ENCODE measurements at regions not wholly inside any gene's neighbourhood (a gene's known extent, or its start where the extent isn't known, plus 50 kb on each side); places are given as distances from the start of the nearest gene placed in this dataset.

- no peak overlapping the region for H3K27ac ChIP-seq
- no peak overlapping the region for H3K4me2 ChIP-seq
- TF ChIP-seq CTCF (IDR thresholded peaks at IDR 0.05) = no peak
- no peak for TF ChIP-seq EZH2phosphoT487 (IDR thresholded peaks at IDR 0.05)
- no peak for TF ChIP-seq EZH2 (IDR thresholded peaks at IDR 0.05)
- peaks cover 3% of the 10 kb centered on the region for H3K4me1 ChIP-seq
- H4K20me1 ChIP-seq (ENCODE audit: low read depth) = no peaks in the 10 kb centered on the region
- H3K4me3 ChIP-seq = no peak overlapping the region
- no peak overlapping the region for H3K27ac Mint-ChIP-seq
- H3K4me1 Mint-ChIP-seq = no peaks in the 10 kb centered on the region
- H3K9me3 ChIP-seq (ENCODE audit: low read depth) = no peaks in the 10 kb centered on the region
- no peaks in the 10 kb centered on the region for H3K79me2 ChIP-seq (ENCODE audit: low read depth)
- no peak overlapping the region for H3K4me3 Mint-ChIP-seq
- no peak overlapping the region for H3K9ac ChIP-seq
- H3K27me3 Mint-ChIP-seq (ENCODE audit: insufficient read depth, low read depth) = peaks cover 2% of the 10 kb centered on the region
- no peaks in the 10 kb centered on the region for H3K36me3 Mint-ChIP-seq
- H3F3A ChIP-seq (ENCODE audit: low read depth) = no peaks in the 10 kb centered on the region
- peak overlapping the region; percentile 81 for H2AFZ ChIP-seq (replicated peaks)
- H3K27me3 ChIP-seq = no peaks in the 10 kb centered on the region
- no peaks in the 10 kb centered on the region for H3K36me3 ChIP-seq
- no peak for DNase-seq (ENCODE audit: low spot score)
- no peaks in the 10 kb centered on the region for H3K9me3 Mint-ChIP-seq
These were observed 1569.3 kb downstream of the PCDH18 start for GRCh38 chr4:135963009-135963408.

DNA sequence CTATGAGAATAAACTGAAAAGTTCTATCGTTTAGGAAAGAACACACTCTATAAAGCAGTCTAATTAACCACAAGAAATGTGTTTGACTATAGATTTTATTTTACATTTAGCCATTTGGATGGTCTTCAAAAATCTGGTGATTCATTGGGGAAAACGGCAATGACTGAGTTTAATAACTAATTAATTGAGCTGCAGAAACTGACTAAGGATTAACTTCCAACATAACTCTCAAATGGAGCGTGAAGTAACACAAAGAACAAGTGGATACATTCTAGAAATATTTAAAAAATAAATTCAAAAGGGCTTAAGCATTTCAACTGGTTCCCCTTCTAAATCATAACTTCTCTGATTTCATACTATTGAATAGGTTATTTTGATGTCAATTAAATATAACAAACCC, 1582.4 kb downstream of the PCDH18 start:
- H3K36me3 Mint-ChIP-seq = no peaks in the 10 kb centered on the region
- H3K27me3 Mint-ChIP-seq (ENCODE audit: insufficient read depth, low read depth) = no peaks in the 10 kb centered on the region
- H2AFZ ChIP-seq (replicated peaks) = no peak overlapping the region
- H3K4me1 ChIP-seq = no peaks in the 10 kb centered on the region
- no peaks in the 10 kb centered on the region for H3K79me2 ChIP-seq (ENCODE audit: low read depth)
- no peak overlapping the region for H3K27ac Mint-ChIP-seq
- H3K9ac ChIP-seq = no peak overlapping the region
- peaks cover 5% of the 10 kb centered on the region for H3K9me3 Mint-ChIP-seq
- no peaks in the 10 kb centered on the region for H3F3A ChIP-seq (ENCODE audit: low read depth)
- DNase-seq (ENCODE audit: low spot score) = no peak
- no peak overlapping the region for H3K4me2 ChIP-seq
- H3K4me3 ChIP-seq = no peak overlapping the region
- H3K36me3 ChIP-seq = no peaks in the 10 kb centered on the region
- no peaks in the 10 kb centered on the region for H4K20me1 ChIP-seq (ENCODE audit: low read depth)
- H3K4me3 Mint-ChIP-seq = no peak overlapping the region
- no peaks in the 10 kb centered on the region for H3K9me3 ChIP-seq (ENCODE audit: low read depth)
- H3K4me1 Mint-ChIP-seq = no peaks in the 10 kb centered on the region
- H3K27me3 ChIP-seq = no peaks in the 10 kb centered on the region
- no peak for TF ChIP-seq EZH2phosphoT487 (IDR thresholded peaks at IDR 0.05)
- TF ChIP-seq EZH2 (IDR thresholded peaks at IDR 0.05) = no peak
- no peak for TF ChIP-seq CTCF (IDR thresholded peaks at IDR 0.05)
- no peak overlapping the region for H3K27ac ChIP-seq

GRCh38 chr4:135948797-135949196, 1583.5 kb downstream of the PCDH18 start:
- Mint-ChIP-seq H3K27ac (no peak overlapping the region), H3K4me1 (no peaks in the 10 kb centered on the region), H3K4me3 (no peak overlapping the region), H3K27me3 (ENCODE audit: insufficient read depth, low read depth) (no peaks in the 10 kb centered on the region), H3K9me3 (no peaks in the 10 kb centered on the region), H3K36me3 (no peaks in the 10 kb centered on the region)
- Histone ChIP-seq H3K79me2 (ENCODE audit: low read depth) (no peaks in the 10 kb centered on the region), H3K4me1 (no peaks in the 10 kb centered on the region), H3K9me3 (ENCODE audit: low read depth) (no peaks in the 10 kb centered on the region), H3K9ac (no peak overlapping the region), H3F3A (ENCODE audit: low read depth) (no peaks in the 10 kb centered on the region), H3K4me2 (no peak overlapping the region), H3K36me3 (no peaks in the 10 kb centered on the region), H3K27ac (no peak overlapping the region), H2AFZ (replicated peaks) (no peak overlapping the region), H4K20me1 (ENCODE audit: low read depth) (no peaks in the 10 kb centered on the region), H3K27me3 (no peaks in the 10 kb centered on the region), H3K4me3 (no peak overlapping the region)
- no peak for TF ChIP-seq EZH2phosphoT487 (IDR thresholded peaks at IDR 0.05)
- no peak for TF ChIP-seq EZH2 (IDR thresholded peaks at IDR 0.05)
- TF ChIP-seq CTCF (IDR thresholded peaks at IDR 0.05) = no peak
- no peak for DNase-seq (ENCODE audit: low spot score)

GRCh38 chr4:135941671-135942070, 1590.6 kb downstream of the PCDH18 start:
- TF ChIP-seq CTCF (IDR thresholded peaks at IDR 0.05) = no peak
- no peak for TF ChIP-seq EZH2 (IDR thresholded peaks at IDR 0.05)
- no peak for TF ChIP-seq EZH2phosphoT487 (IDR thresholded peaks at IDR 0.05)
- Histone ChIP-seq H3K4me3 (no peak overlapping the region), H3F3A (ENCODE audit: low read depth) (no peaks in the 10 kb centered on the region), H3K79me2 (ENCODE audit: low read depth) (no peaks in the 10 kb centered on the region), H3K9ac (no peak overlapping the region), H3K4me1 (peaks cover 5% of the 10 kb centered on the region), H3K4me2 (no peak overlapping the region), H2AFZ (replicated peaks) (no peak overlapping the region), H3K9me3 (ENCODE audit: low read depth) (no peaks in the 10 kb centered on the region), H4K20me1 (ENCODE audit: low read depth) (no peaks in the 10 kb centered on the region), H3K36me3 (no peaks in the 10 kb centered on the region), H3K27me3 (no peaks in the 10 kb centered on the region), H3K27ac (no peak overlapping the region)
- Mint-ChIP-seq H3K9me3 (no peaks in the 10 kb centered on the region), H3K4me1 (no peaks in the 10 kb centered on the region), H3K4me3 (no peak overlapping the region), H3K27me3 (ENCODE audit: insufficient read depth, low read depth) (no peaks in the 10 kb centered on the region), H3K27ac (no peak overlapping the region), H3K36me3 (no peaks in the 10 kb centered on the region)
- no peak for DNase-seq (ENCODE audit: low spot score)
